ENCODE measurements at regions not wholly inside any gene's neighbourhood (a gene's known extent, or its start where the extent isn't known, plus 50 kb on each side); places are given as distances from the start of the nearest gene placed in this dataset.

GRCh38 chr3:135310317-135310716 lies 515.3 kb downstream of the EPHB1 start:
- Mint-ChIP-seq H3K4me1 (ENCODE audit: low read depth) (no peaks in the 10 kb centered on the region), H3K36me3 (ENCODE audit: insufficient read depth in 2 of 2) (no peaks in the 10 kb centered on the region), H3K4me3 (no peak overlapping the region), H3K9me3 (peaks cover 0 to 4% of the 10 kb centered on the region in 2 donors), H3K27me3 (ENCODE audit: low read depth) (no peaks in the 10 kb centered on the region), H3K27ac (no peak overlapping the region)
- ATAC-seq (replicated peaks in 1 of 2) (no peak), DNase-seq (no peak)

DNA sequence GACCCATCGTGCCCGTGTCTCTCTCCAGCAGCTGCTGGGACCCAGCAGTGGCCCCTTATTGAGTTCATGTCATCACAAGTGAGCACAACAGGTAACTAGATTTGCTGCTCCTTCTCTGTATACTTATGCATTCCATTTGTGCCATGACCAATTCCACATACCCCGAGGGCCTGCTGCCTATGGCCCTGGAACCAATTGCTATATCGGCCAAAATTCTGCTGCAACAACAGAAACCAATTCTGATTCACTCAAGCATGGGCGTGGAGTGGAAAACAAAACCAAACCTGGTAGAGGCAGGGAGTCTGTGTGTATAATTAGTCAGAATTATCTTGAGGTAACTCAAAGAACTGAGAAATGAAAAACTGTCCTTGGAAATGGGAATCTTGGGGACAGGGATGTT lies 516.6 kb downstream of the EPHB1 start:
- H3K9me3 Mint-ChIP-seq = peaks cover 0 to 5% of the 10 kb centered on the region in 2 donors
- no peak for DNase-seq
- ATAC-seq (replicated peaks in 1 of 2) = no peak
- no peak overlapping the region for H3K27ac Mint-ChIP-seq
- H3K4me3 Mint-ChIP-seq = no peak overlapping the region
- no peaks in the 10 kb centered on the region for H3K36me3 Mint-ChIP-seq (ENCODE audit: insufficient read depth in 2 of 2)
- H3K4me1 Mint-ChIP-seq (ENCODE audit: low read depth) = no peaks in the 10 kb centered on the region
- H3K27me3 Mint-ChIP-seq (ENCODE audit: low read depth) = no peaks in the 10 kb centered on the region

GRCh38 chr3:135314237-135314636 lies 519.2 kb downstream of the EPHB1 start:
- Mint-ChIP-seq H3K4me3 (no peak overlapping the region), H3K4me1 (ENCODE audit: low read depth) (no peaks in the 10 kb centered on the region), H3K27ac (no peak overlapping the region), H3K27me3 (ENCODE audit: low read depth) (no peaks in the 10 kb centered on the region), H3K36me3 (ENCODE audit: insufficient read depth in 2 of 2) (no peaks in the 10 kb centered on the region), H3K9me3 (peaks cover 0 to 5% of the 10 kb centered on the region in 2 donors)
- DNase-seq (no peak), ATAC-seq (replicated peaks in 1 of 2) (no peak)

DNA sequence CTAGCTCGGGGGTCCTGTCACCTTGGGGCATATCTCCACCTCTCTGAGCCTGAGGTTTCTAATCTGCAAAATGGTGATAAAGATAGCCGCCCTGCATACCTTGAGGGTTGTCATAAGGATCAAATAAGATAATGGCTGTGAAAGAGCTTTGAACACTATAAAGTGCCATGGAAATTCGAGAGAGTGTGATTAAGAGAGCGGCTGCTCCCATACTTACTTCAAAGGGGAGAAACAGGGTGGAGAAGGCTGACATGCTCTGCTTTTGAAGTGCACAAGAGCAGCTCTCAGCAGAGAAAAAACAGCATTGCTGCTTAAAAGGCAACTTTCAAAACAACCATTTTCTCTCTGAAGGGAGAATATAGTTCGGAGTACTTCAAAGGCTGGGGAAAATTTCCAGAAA lies 529.2 kb downstream of the EPHB1 start:
- no peak overlapping the region for H3K27ac Mint-ChIP-seq
- H3K9me3 Mint-ChIP-seq = peaks cover 0 to 1% of the 10 kb centered on the region in 2 donors
- no peaks in the 10 kb centered on the region for H3K27me3 Mint-ChIP-seq (ENCODE audit: low read depth)
- no peaks in the 10 kb centered on the region for H3K36me3 Mint-ChIP-seq (ENCODE audit: insufficient read depth in 2 of 2)
- H3K4me3 Mint-ChIP-seq = no peak overlapping the region
- ATAC-seq (replicated peaks in 1 of 2) (no peak), DNase-seq (no peak)
- H3K4me1 Mint-ChIP-seq (ENCODE audit: low read depth) = no peaks in the 10 kb centered on the region

DNA sequence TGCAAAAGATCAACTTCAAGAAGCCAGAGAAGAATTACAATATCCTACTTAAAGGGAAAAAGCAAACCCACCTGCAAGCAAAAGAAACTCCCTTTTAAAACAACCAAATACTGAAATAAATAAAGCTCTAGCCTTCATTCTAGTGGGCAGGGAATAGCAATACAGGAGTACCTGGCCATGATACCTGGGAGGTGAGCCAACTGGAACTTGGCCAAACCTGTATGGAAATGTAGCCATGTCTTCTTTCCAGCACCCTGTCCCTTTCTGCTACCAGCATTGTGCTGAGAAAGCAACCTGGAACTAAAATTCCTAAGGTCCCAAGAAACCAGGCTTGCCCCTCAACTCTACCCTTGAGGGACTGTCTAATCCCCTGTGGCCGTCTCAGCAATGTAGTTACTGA lies 530.0 kb downstream of the EPHB1 start:
- H3K4me3 Mint-ChIP-seq = no peak overlapping the region
- DNase-seq = no peak
- no peak for ATAC-seq (replicated peaks in 1 of 2)
- peaks cover 0 to 1% of the 10 kb centered on the region in 2 donors for H3K9me3 Mint-ChIP-seq
- no peak overlapping the region for H3K27ac Mint-ChIP-seq
- no peaks in the 10 kb centered on the region for H3K4me1 Mint-ChIP-seq (ENCODE audit: low read depth)
- H3K27me3 Mint-ChIP-seq (ENCODE audit: low read depth) = no peaks in the 10 kb centered on the region
- no peaks in the 10 kb centered on the region for H3K36me3 Mint-ChIP-seq (ENCODE audit: insufficient read depth in 2 of 2)

DNA sequence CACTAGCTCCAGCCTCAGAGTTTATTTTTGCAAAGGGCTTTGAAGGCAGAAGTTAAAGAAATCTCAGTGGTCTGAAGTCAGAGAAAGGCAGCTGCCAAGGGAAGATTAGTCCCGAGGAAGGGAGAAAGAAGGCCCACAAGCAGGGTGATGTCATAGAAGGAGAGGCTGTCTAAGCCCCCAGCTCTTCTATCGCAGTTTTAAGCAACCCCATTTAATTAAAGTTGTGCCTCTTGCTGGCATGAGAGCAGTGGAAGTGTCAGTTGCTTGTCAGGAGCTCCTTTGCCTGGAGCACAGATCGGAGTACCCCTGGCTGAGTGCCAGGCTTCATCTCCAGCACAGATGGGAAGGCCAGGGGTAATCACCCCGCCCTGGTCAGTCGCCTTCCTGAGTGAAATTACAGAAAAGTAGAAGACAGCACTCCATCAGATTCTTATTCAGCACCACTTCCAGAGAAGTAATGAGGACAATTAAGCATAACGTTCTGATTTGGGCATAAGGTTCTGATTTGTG lies 530.7 kb downstream of the EPHB1 start:
- Mint-ChIP-seq H3K4me1 (ENCODE audit: low read depth) (no peaks in the 10 kb centered on the region), H3K27me3 (ENCODE audit: low read depth) (no peaks in the 10 kb centered on the region), H3K36me3 (ENCODE audit: insufficient read depth in 2 of 2) (no peaks in the 10 kb centered on the region), H3K9me3 (peaks cover 0 to 1% of the 10 kb centered on the region in 2 donors), H3K27ac (no peak overlapping the region), H3K4me3 (no peak overlapping the region)
- ATAC-seq (replicated peaks in 1 of 2) (no peak), DNase-seq (no peak)

- H3K4me3 Mint-ChIP-seq = no peak overlapping the region
- H3K27me3 Mint-ChIP-seq (ENCODE audit: low read depth) = no peaks in the 10 kb centered on the region
- no peaks in the 10 kb centered on the region for H3K4me1 Mint-ChIP-seq (ENCODE audit: low read depth)
- H3K9me3 Mint-ChIP-seq = peaks cover 0 to 1% of the 10 kb centered on the region in 2 donors
- no peaks in the 10 kb centered on the region for H3K36me3 Mint-ChIP-seq (ENCODE audit: insufficient read depth in 2 of 2)
- DNase-seq (no peak), ATAC-seq (replicated peaks in 1 of 2) (no peak)
- no peak overlapping the region for H3K27ac Mint-ChIP-seq
Measured at GRCh38 chr3:135326851-135327250, 531.8 kb downstream of the EPHB1 start.

DNA sequence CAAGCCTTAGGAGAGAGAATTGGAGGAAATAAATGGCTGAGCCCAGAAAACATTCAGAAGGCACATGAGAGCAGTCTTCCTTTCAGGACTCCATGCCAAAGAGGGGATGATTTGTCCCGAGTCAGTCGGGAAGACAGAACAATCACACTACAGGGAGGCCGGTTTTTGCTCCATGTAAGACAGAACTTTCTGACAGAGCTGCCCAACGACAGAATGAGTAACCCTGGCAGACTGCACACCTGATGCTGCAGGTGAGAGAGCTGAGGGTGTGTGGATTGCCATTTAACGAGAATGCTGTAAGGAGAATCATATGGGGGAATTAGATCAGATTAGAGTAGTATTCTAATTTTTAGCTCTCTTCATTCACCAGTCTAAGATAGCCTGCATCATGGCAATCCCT lies 533.0 kb downstream of the EPHB1 start:
- Mint-ChIP-seq H3K4me1 (ENCODE audit: low read depth) (no peaks in the 10 kb centered on the region), H3K4me3 (no peak overlapping the region), H3K27me3 (ENCODE audit: low read depth) (no peaks in the 10 kb centered on the region), H3K36me3 (ENCODE audit: insufficient read depth in 2 of 2) (no peaks in the 10 kb centered on the region), H3K9me3 (peaks cover 0 to 1% of the 10 kb centered on the region in 2 donors), H3K27ac (no peak overlapping the region)
- no peak for DNase-seq
- ATAC-seq (replicated peaks in 1 of 2) = no peak

DNA sequence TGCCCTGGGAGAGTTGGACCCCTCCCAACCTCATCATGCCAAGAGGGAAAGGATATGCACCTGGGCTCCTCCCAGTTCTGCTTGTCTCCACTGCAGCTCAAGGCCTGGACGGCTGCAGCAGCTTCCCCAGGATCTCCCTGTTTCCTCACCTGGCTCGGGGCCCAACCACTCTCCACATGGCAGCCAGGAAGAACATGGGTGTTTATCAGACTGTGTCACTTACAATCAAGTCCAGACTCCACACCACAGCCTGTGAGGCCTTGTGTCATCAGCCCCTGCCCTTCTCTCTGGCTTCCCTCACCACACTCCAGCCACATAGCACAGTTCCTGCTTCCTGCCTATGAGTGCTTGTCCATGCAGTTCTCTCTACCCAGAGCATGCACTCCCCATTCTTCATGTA lies 534.4 kb downstream of the EPHB1 start:
- Mint-ChIP-seq H3K9me3 (peaks cover 0 to 1% of the 10 kb centered on the region in 2 donors), H3K4me1 (ENCODE audit: low read depth) (no peaks in the 10 kb centered on the region), H3K27me3 (ENCODE audit: low read depth) (no peaks in the 10 kb centered on the region), H3K4me3 (no peak overlapping the region), H3K36me3 (ENCODE audit: insufficient read depth in 2 of 2) (no peaks in the 10 kb centered on the region), H3K27ac (no peak overlapping the region)
- ATAC-seq (replicated peaks in 1 of 2) (no peak), DNase-seq (no peak)

DNA sequence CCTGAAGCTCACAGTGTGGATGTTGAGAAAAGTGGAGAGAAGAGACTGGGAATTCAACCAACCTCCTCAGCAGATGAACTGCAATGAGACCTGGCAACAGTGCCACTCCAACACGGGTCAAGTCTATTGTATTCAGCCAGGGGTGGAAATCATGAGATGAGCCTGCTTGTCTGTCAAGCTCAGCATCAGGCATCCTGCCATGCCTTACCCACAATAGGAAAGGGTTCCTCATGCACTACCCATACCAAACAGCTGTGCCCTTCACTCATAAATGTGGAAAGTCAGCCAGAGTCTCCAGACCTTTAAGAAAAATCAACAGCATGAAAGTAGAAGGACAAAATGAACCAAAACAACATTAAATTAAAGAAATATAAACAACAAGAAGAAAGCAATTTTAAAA lies 542.1 kb downstream of the EPHB1 start:
- Mint-ChIP-seq H3K9me3 (peaks cover 4 to 6% of the 10 kb centered on the region in 2 donors), H3K27ac (no peak overlapping the region), H3K4me3 (no peak overlapping the region), H3K36me3 (ENCODE audit: insufficient read depth in 2 of 2) (peaks cover 0 to 5% of the 10 kb centered on the region in 2 donors), H3K4me1 (ENCODE audit: low read depth) (no peaks in the 10 kb centered on the region), H3K27me3 (ENCODE audit: low read depth) (no peaks in the 10 kb centered on the region)
- DNase-seq = no peak
- no peak for ATAC-seq (replicated peaks in 1 of 2)

- Mint-ChIP-seq H3K4me1 (ENCODE audit: low read depth) (no peaks in the 10 kb centered on the region), H3K4me3 (no peak overlapping the region)
- no peak for DNase-seq
Measured at GRCh38 chr3:135348690-135349089, 553.6 kb downstream of the EPHB1 start.

DNA sequence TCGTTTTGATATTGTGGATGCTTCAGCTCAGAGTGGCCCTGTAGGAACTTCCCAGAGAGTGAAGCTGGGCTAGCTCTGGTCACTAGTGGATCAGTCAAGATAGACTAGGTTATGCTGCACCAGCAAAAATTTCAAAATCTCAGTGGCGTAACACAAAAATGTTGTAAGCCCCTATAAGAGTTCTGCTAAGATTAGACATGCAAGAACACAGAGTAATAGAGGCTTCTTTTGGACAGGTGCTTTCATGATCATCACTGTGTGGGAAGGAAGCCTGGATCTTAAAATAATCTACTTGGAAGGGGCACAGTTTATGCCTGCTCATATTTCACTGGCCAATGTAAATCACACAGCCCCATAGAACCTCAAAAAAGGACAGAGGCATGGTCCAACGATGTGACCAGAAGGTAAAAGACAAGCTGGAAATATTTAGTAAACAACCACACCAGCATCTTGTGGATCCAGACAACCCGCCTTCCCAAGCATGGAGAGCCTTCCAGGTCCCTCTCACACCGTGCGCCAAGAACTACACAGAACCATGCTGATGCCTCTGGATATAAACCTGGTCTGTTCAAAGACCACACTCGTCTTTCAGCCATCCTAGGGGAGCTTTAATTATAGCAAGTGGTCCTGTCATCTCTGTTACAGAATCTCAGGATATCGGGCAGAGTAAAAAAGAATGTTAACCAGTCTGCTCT lies 554.3 kb downstream of the EPHB1 start:
- Mint-ChIP-seq H3K27me3 (ENCODE audit: low read depth) (no peaks in the 10 kb centered on the region), H3K4me1 (ENCODE audit: low read depth) (no peaks in the 10 kb centered on the region), H3K36me3 (ENCODE audit: insufficient read depth in 2 of 2) (peaks cover 0 to 2% of the 10 kb centered on the region in 2 donors), H3K4me3 (no peak overlapping the region), H3K9me3 (peaks cover 3% of the 10 kb centered on the region in 2 donors), H3K27ac (no peak overlapping the region)
- DNase-seq = no peak
- no peak for ATAC-seq (replicated peaks in 1 of 2)

More at GRCh38 chr3:135348690-135349089, 553.6 kb downstream of the EPHB1 start:
- Mint-ChIP-seq H3K9me3 (peaks cover under 1% of the 10 kb centered on the region in 2 donors), H3K36me3 (ENCODE audit: insufficient read depth in 2 of 2) (peaks cover 0 to 2% of the 10 kb centered on the region in 2 donors), H3K27me3 (ENCODE audit: low read depth) (no peaks in the 10 kb centered on the region), H3K27ac (no peak overlapping the region)
- ATAC-seq (replicated peaks in 1 of 2) = no peak

DNA sequence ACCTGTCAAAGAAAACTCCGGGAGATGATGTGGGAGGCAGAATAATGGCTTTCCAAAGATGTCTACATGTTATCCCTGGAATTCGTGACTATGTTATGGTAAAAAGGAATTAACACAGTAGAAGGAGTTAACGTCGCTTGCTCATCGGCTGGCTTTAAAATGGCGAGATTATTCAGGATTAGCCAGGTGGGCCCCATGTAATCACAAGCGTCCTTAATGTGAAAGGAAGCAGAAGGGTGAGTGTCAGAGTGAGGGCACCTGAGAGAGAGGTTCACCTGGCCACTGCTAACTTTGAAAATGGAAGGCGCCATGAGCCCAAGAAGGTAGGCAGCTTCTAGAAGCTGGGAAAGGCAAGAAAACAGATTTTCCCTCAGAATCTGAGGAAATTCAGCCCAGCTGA lies 557.2 kb downstream of the EPHB1 start:
- Mint-ChIP-seq H3K36me3 (ENCODE audit: insufficient read depth in 2 of 2) (peaks cover 0 to 2% of the 10 kb centered on the region in 2 donors), H3K9me3 (peaks cover 4 to 8% of the 10 kb centered on the region in 2 donors), H3K27ac (no peak overlapping the region), H3K4me3 (no peak overlapping the region), H3K4me1 (ENCODE audit: low read depth) (no peaks in the 10 kb centered on the region), H3K27me3 (ENCODE audit: low read depth) (no peaks in the 10 kb centered on the region)
- ATAC-seq (replicated peaks in 1 of 2) (no peak), DNase-seq (no peak)

- no peak for ATAC-seq (replicated peaks in 1 of 2)
- no peak overlapping the region for H3K27ac Mint-ChIP-seq
- DNase-seq = no peak
Measured at GRCh38 chr3:135362889-135363288, 567.8 kb downstream of the EPHB1 start.

More at GRCh38 chr3:135362889-135363288, 567.8 kb downstream of the EPHB1 start:
- H3K36me3 Mint-ChIP-seq (ENCODE audit: insufficient read depth in 2 of 2) = no peaks in the 10 kb centered on the region
- H3K27me3 Mint-ChIP-seq (ENCODE audit: low read depth) = no peaks in the 10 kb centered on the region
- no peak overlapping the region for H3K4me3 Mint-ChIP-seq
- H3K4me1 Mint-ChIP-seq (ENCODE audit: low read depth) = no peaks in the 10 kb centered on the region
- H3K9me3 Mint-ChIP-seq = peaks cover 2 to 5% of the 10 kb centered on the region in 2 donors

All from activated T-cell treated with anti-CD3 and anti-CD28 coated beads, Interleukin-2, amount 50 U/mL, for 72 hours (primary cell).